ENCODE measurements at regions not wholly inside any gene's neighbourhood (a gene's known extent, or its start where the extent isn't known, plus 50 kb on each side); places are given as distances from the start of the nearest gene placed in this dataset.

DNA sequence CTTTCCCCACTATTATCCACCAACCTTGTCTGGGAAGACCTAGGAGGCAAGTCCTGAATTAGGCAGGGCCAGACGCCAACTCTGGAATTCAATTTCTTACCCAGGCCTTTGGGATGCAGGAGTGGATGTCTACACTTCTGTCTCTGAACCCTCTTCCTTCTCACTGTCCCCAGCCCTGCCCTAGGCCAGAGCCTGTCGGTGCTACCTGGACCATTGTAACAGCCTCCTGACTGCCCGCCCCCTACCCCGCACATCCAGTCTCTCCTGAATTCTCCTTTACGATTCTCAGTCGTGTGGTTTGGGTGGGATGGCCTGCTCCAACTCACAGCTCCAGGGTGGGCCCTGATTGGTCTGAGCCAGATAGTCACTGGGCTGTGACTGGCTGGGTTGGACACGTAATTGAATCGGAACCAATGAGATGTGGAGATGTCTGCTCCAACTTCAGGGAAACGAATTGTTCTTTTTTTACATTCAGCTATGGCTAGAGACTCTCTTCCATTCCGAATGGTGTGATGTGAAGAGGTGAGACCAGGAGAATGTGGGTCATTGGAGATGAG, 304.6 kb downstream of the PTPRU start:
- no peak for TF ChIP-seq L3MBTL2 (conservative IDR thresholded peaks at IDR 0.05)
- TF ChIP-seq FOXM1 (IDR thresholded peaks at IDR 0.05; ENCODE audit: borderline replicate concordance) = no peak
- TF ChIP-seq TARDBP (IDR thresholded peaks at IDR 0.05) = no peak
- TF ChIP-seq FOXA1 (IDR thresholded peaks at IDR 0.05) = no peak
- no peak for TF ChIP-seq BHLHE40 (IDR thresholded peaks at IDR 0.05; ENCODE audit: borderline replicate concordance)
- no peak for TF ChIP-seq HDGF (IDR thresholded peaks at IDR 0.05; ENCODE audit: borderline replicate concordance)
- no peak for TF ChIP-seq NFRKB (IDR thresholded peaks at IDR 0.05)
- TF ChIP-seq SP1 (IDR thresholded peaks at IDR 0.05) = no peak
- TF ChIP-seq CTBP1 (IDR thresholded peaks at IDR 0.05; ENCODE audit: borderline replicate concordance) = no peak
- no peak for TF ChIP-seq ZNF384 (IDR thresholded peaks at IDR 0.05)
- ChIA-PET POLR2A (no interaction called here), CTCF (no interaction called here)
- DNase-seq (ENCODE audit: extremely low spot score) = no peak

- TF ChIP-seq FOXA1 (IDR thresholded peaks at IDR 0.05) (no peak), ELF4 (IDR thresholded peaks at IDR 0.05) (no peak)
- DNase-seq (ENCODE audit: extremely low spot score) = no peak
- POLR2A ChIA-PET = no interaction called here
- CTCF ChIA-PET = no interaction called here
Measured at GRCh38 chr1:29539971-29540370, 303.6 kb downstream of the PTPRU start.

GRCh38 chr1:29538586-29538985, 302.3 kb downstream of the PTPRU start:
- ChIA-PET POLR2A (no interaction called here), CTCF (no interaction called here)
- no peak for DNase-seq (ENCODE audit: extremely low spot score)
- TF ChIP-seq ELF4 (IDR thresholded peaks at IDR 0.05) (no peak), LEF1 (IDR thresholded peaks at IDR 0.05; ENCODE audit: borderline replicate concordance) (no peak), SUZ12 (IDR thresholded peaks at IDR 0.05) (no peak), L3MBTL2 (conservative IDR thresholded peaks at IDR 0.05) (no peak), TARDBP (IDR thresholded peaks at IDR 0.05) (no peak), FOXA1 (IDR thresholded peaks at IDR 0.05) (no peak), ARNT (IDR thresholded peaks at IDR 0.05) (no peak), BHLHE40 (IDR thresholded peaks at IDR 0.05; ENCODE audit: borderline replicate concordance) (no peak), CTBP1 (IDR thresholded peaks at IDR 0.05; ENCODE audit: borderline replicate concordance) (no peak), SP1 (IDR thresholded peaks at IDR 0.05) (no peak), HDGF (IDR thresholded peaks at IDR 0.05; ENCODE audit: borderline replicate concordance) (no peak), ZNF384 (IDR thresholded peaks at IDR 0.05) (no peak), FOXK2 (IDR thresholded peaks at IDR 0.05) (no peak)
- TF ChIP-seq, protein P1, sequence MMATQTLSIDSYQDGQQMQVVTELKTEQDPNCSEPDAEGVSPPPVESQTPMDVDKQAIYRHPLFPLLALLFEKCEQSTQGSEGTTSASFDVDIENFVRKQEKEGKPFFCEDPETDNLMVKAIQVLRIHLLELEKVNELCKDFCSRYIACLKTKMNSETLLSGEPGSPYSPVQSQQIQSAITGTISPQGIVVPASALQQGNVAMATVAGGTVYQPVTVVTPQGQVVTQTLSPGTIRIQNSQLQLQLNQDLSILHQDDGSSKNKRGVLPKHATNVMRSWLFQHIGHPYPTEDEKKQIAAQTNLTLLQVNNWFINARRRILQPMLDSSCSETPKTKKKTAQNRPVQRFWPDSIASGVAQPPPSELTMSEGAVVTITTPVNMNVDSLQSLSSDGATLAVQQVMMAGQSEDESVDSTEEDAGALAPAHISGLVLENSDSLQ (IDR thresholded peaks at IDR 0.05) = no peak

GRCh38 chr1:29532751-29533150, 296.4 kb downstream of the PTPRU start:
- ChIA-PET POLR2A (no interaction called here), CTCF (no interaction called here)
- TF ChIP-seq, protein P1 (IDR thresholded peaks at IDR 0.05) = no peak
- no peak for TF ChIP-seq LEF1 (IDR thresholded peaks at IDR 0.05; ENCODE audit: borderline replicate concordance)
- TF ChIP-seq FOXK2 (IDR thresholded peaks at IDR 0.05) = no peak
- TF ChIP-seq ELF4 (IDR thresholded peaks at IDR 0.05) = no peak
- no peak for TF ChIP-seq L3MBTL2 (conservative IDR thresholded peaks at IDR 0.05)
- TF ChIP-seq ARNT (IDR thresholded peaks at IDR 0.05) = no peak
- TF ChIP-seq NFRKB (IDR thresholded peaks at IDR 0.05) = no peak
- no peak for TF ChIP-seq TARDBP (IDR thresholded peaks at IDR 0.05)
- TF ChIP-seq ZNF384 (IDR thresholded peaks at IDR 0.05) = no peak
- TF ChIP-seq FOXA1 (IDR thresholded peaks at IDR 0.05) = no peak
- TF ChIP-seq FOXM1 (IDR thresholded peaks at IDR 0.05; ENCODE audit: borderline replicate concordance) = no peak
- no peak for TF ChIP-seq HDGF (IDR thresholded peaks at IDR 0.05; ENCODE audit: borderline replicate concordance)
- no peak for DNase-seq (ENCODE audit: extremely low spot score)

DNA sequence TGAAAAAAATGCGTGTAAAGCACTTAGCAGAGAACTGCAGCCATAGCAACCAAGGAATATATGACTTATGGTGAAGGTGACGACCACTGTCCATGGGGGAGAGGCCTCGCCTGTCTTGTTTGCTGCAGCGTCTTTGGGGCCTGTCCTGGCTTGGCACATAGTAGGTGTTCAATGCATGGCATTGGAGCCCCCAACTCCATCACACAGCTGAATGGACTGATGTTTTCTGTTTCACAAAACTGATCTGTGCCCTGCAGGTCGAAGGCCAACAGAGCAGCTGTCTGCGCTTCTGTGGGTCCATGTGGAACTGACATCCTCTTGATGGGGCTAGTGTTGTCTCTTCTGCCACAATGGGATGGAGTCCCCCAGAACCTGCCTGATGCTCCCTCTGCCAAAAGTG, 296.0 kb downstream of the PTPRU start:
- no peak for TF ChIP-seq ZNF384 (IDR thresholded peaks at IDR 0.05)
- TF ChIP-seq TARDBP (IDR thresholded peaks at IDR 0.05) = no peak
- no peak for TF ChIP-seq SP1 (IDR thresholded peaks at IDR 0.05)
- TF ChIP-seq ARNT (IDR thresholded peaks at IDR 0.05) = no peak
- no peak for TF ChIP-seq HDGF (IDR thresholded peaks at IDR 0.05; ENCODE audit: borderline replicate concordance)
- no peak for TF ChIP-seq NFRKB (IDR thresholded peaks at IDR 0.05)
- TF ChIP-seq CTBP1 (IDR thresholded peaks at IDR 0.05; ENCODE audit: borderline replicate concordance) = no peak
- no peak for TF ChIP-seq FOXM1 (IDR thresholded peaks at IDR 0.05; ENCODE audit: borderline replicate concordance)
- no peak for TF ChIP-seq ELF4 (IDR thresholded peaks at IDR 0.05)
- no peak for TF ChIP-seq FOXA1 (IDR thresholded peaks at IDR 0.05)
- TF ChIP-seq LEF1 (IDR thresholded peaks at IDR 0.05; ENCODE audit: borderline replicate concordance) = no peak
- no peak for TF ChIP-seq L3MBTL2 (conservative IDR thresholded peaks at IDR 0.05)
- TF ChIP-seq BHLHE40 (IDR thresholded peaks at IDR 0.05; ENCODE audit: borderline replicate concordance) = no peak
- TF ChIP-seq, protein P1 (IDR thresholded peaks at IDR 0.05) = no peak
- CTCF ChIA-PET = no interaction called here
- POLR2A ChIA-PET = no interaction called here
- no peak for DNase-seq (ENCODE audit: extremely low spot score)

DNA sequence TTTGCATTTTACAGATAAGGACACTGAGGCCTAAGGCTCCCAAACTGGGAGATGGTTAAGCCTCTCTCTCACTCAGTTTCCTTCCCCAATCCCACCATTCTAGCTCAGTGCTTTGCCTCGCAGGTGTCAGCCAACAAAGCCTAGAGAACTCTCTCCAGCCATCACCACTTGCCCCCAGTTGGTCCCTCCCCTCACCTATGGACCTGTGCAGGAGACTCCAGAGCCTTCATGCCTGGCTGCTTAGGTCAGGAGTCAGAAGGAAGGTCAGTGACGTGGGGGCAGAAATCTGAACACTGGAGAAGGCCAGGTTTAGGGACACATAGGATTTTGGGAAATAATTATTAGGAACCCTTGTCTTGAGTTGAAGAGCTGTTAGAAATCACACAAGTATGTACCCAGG, 295.3 kb downstream of the PTPRU start:
- ChIA-PET POLR2A (no interaction called here), CTCF (no interaction called here)
- no peak for TF ChIP-seq L3MBTL2 (conservative IDR thresholded peaks at IDR 0.05)
- no peak for TF ChIP-seq FOXM1 (IDR thresholded peaks at IDR 0.05; ENCODE audit: borderline replicate concordance)
- no peak for TF ChIP-seq TARDBP (IDR thresholded peaks at IDR 0.05)
- no peak for TF ChIP-seq NFRKB (IDR thresholded peaks at IDR 0.05)
- TF ChIP-seq FOXK2 (IDR thresholded peaks at IDR 0.05) = no peak
- no peak for TF ChIP-seq HDGF (IDR thresholded peaks at IDR 0.05; ENCODE audit: borderline replicate concordance)
- TF ChIP-seq ELF4 (IDR thresholded peaks at IDR 0.05) = no peak
- no peak for TF ChIP-seq SP1 (IDR thresholded peaks at IDR 0.05)
- no peak for TF ChIP-seq SUZ12 (IDR thresholded peaks at IDR 0.05)
- no peak for TF ChIP-seq ZNF384 (IDR thresholded peaks at IDR 0.05)
- TF ChIP-seq LEF1 (IDR thresholded peaks at IDR 0.05; ENCODE audit: borderline replicate concordance) = no peak
- TF ChIP-seq CTBP1 (IDR thresholded peaks at IDR 0.05; ENCODE audit: borderline replicate concordance) = no peak
- TF ChIP-seq, protein P1 (IDR thresholded peaks at IDR 0.05) = no peak
- no peak for TF ChIP-seq FOXA1 (IDR thresholded peaks at IDR 0.05)
- no peak for TF ChIP-seq BHLHE40 (IDR thresholded peaks at IDR 0.05; ENCODE audit: borderline replicate concordance)
- no peak for TF ChIP-seq ARNT (IDR thresholded peaks at IDR 0.05)
- no peak for DNase-seq (ENCODE audit: extremely low spot score)
